ENCODE measurements at regions not wholly inside any gene's neighbourhood (a gene's known extent, or its start where the extent isn't known, plus 50 kb on each side); places are given as distances from the start of the nearest gene placed in this dataset.

- intact Hi-C loops (cut with DNase I; ENCODE audit: low total_unique reads) = no loop called here
These were observed 393.1 kb upstream of the KLHL29 start for GRCh38 chr2:22991844-22992243.

GRCh38 chr2:22992441-22992840 lies 392.5 kb upstream of the KLHL29 start:
- Histone ChIP-seq H3K4me3 (no peak overlapping the region), H3K4me1 (peaks cover 7% of the 10 kb centered on the region), H3K27me3 (no peaks in the 10 kb centered on the region), H3K27ac (no peak overlapping the region), H3K36me3 (ENCODE audit: low read depth, missing control alignments) (no peaks in the 10 kb centered on the region), H3K9me3 (no peaks in the 10 kb centered on the region)
- TF ChIP-seq, protein P1, sequence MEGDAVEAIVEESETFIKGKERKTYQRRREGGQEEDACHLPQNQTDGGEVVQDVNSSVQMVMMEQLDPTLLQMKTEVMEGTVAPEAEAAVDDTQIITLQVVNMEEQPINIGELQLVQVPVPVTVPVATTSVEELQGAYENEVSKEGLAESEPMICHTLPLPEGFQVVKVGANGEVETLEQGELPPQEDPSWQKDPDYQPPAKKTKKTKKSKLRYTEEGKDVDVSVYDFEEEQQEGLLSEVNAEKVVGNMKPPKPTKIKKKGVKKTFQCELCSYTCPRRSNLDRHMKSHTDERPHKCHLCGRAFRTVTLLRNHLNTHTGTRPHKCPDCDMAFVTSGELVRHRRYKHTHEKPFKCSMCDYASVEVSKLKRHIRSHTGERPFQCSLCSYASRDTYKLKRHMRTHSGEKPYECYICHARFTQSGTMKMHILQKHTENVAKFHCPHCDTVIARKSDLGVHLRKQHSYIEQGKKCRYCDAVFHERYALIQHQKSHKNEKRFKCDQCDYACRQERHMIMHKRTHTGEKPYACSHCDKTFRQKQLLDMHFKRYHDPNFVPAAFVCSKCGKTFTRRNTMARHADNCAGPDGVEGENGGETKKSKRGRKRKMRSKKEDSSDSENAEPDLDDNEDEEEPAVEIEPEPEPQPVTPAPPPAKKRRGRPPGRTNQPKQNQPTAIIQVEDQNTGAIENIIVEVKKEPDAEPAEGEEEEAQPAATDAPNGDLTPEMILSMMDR (IDR thresholded peaks at IDR 0.05) = no peak
- no peak for TF ChIP-seq POLR2A (IDR thresholded peaks at IDR 0.05)
- intact Hi-C loops (cut with DNase I; ENCODE audit: low total_unique reads) = no loop called here
- no peak for DNase-seq
- WGBS, 2 donors = 84 to 87% methylated on average over 2 of the region's 2 CpGs

More at GRCh38 chr2:22991844-22992243, 393.1 kb upstream of the KLHL29 start:
- TF ChIP-seq POLR2A (IDR thresholded peaks at IDR 0.05) = no peak
- TF ChIP-seq, protein P1 (IDR thresholded peaks at IDR 0.05) = no peak
- H3K4me1 ChIP-seq = peaks cover 2% of the 10 kb centered on the region
- no peaks in the 10 kb centered on the region for H3K9me3 ChIP-seq
- 88 to 89% methylated on average over 3 of the region's 3 CpGs for WGBS, 2 donors
- no peak for DNase-seq
- H3K4me3 ChIP-seq = no peak overlapping the region
- H3K27ac ChIP-seq = no peak overlapping the region
- no peaks in the 10 kb centered on the region for H3K27me3 ChIP-seq
- H3K36me3 ChIP-seq (ENCODE audit: low read depth, missing control alignments) = no peaks in the 10 kb centered on the region

DNA sequence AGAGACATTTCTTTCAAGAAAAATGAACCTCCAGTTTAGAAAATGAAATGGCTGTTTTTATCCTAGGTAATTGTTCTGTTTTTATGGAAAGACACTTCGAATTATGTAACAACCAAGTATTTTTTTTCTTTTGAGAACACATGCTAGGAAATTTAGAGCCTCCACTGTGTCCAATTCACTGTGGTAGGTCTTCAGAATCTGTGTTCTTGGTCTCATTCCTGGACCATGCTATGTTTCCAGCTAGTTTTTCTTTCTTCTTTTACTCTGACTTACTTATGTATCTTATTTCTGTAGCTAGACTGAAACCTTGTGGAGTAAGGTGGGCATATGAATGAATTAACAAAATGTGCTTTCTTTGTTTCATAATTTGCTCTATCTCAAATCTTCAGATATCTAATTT lies 391.7 kb upstream of the KLHL29 start:
- Histone ChIP-seq H3K4me3 (no peak overlapping the region), H3K36me3 (ENCODE audit: low read depth, missing control alignments) (no peaks in the 10 kb centered on the region), H3K9me3 (no peaks in the 10 kb centered on the region), H3K4me1 (peaks cover 7% of the 10 kb centered on the region), H3K27me3 (no peaks in the 10 kb centered on the region), H3K27ac (no peak overlapping the region)
- intact Hi-C loops (cut with DNase I; ENCODE audit: low total_unique reads) = no loop called here
- DNase-seq = no peak
- TF ChIP-seq, protein P1 (IDR thresholded peaks at IDR 0.05) = no peak
- TF ChIP-seq POLR2A (IDR thresholded peaks at IDR 0.05) = no peak
- 55 to 57% methylated on average over 1 of the region's 1 CpG for WGBS, 2 donors

- Histone ChIP-seq H3K27ac (no peak overlapping the region), H3K9me3 (no peaks in the 10 kb centered on the region), H3K27me3 (no peaks in the 10 kb centered on the region), H3K4me3 (no peak overlapping the region), H3K36me3 (ENCODE audit: low read depth, missing control alignments) (no peaks in the 10 kb centered on the region), H3K4me1 (peaks cover 7% of the 10 kb centered on the region)
- 89 to 93% methylated on average over 2 to 3 of the region's 3 CpGs for WGBS, 2 donors
- intact Hi-C loops (cut with DNase I; ENCODE audit: low total_unique reads) = no loop called here
- no peak for DNase-seq
- TF ChIP-seq, protein P1 (IDR thresholded peaks at IDR 0.05) = no peak
- no peak for TF ChIP-seq POLR2A (IDR thresholded peaks at IDR 0.05)
These were observed 389.4 kb upstream of the KLHL29 start for GRCh38 chr2:22995576-22995975.

DNA sequence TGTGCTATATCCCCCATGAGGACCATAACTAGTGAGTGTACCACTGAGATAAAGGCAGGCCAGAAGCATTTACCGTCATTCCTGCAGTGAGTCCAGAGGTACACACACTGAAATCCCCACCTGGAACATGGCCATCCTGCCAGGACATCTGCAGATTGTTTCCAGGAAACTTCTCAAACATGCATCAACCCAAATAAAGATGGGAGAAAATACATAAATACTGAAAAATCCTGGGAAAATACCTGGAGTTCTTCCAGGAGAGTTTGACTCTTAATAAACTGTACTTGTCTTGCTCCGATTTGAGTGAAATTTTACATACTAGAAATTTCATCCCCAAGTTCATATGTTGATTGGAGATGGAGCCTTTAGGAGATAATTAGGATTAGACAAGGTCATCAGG lies 388.1 kb upstream of the KLHL29 start:
- no peak overlapping the region for H3K4me3 ChIP-seq
- no peak for DNase-seq
- intact Hi-C loops (cut with DNase I; ENCODE audit: low total_unique reads) = no loop called here
- H3K36me3 ChIP-seq (ENCODE audit: low read depth, missing control alignments) = no peaks in the 10 kb centered on the region
- H3K27me3 ChIP-seq = no peaks in the 10 kb centered on the region
- H3K9me3 ChIP-seq = no peaks in the 10 kb centered on the region
- H3K4me1 ChIP-seq = peaks cover 13% of the 10 kb centered on the region
- TF ChIP-seq, protein P1 (IDR thresholded peaks at IDR 0.05) = no peak
- no peak for TF ChIP-seq POLR2A (IDR thresholded peaks at IDR 0.05)
- H3K27ac ChIP-seq = no peak overlapping the region
- 52 to 58% methylated on average over 2 of the region's 2 CpGs for WGBS, 2 donors

All from testis (tissue), 2 donors.